ENCODE measurements at regions not wholly inside any gene's neighbourhood (a gene's known extent, or its start where the extent isn't known, plus 50 kb on each side); places are given as distances from the start of the nearest gene placed in this dataset.

DNA sequence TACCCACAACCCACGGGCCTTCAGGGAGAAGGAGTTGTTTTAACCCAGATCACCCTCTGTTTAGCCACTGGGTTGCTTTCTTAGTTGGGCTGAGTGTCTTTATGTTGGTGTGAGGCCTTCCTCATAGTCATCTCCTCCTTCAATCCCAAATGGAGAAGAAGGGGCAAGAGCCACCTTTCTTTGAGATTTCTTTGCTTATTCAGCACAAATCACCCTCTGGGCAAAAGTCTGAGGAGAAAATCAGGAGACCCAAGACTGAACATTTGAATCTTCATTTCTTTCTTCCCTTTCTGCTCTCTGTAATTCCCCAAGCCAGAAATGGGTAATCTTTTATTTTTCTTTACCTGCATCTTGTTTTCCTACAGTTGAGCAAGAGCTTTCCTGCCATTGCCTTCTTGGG, 329.0 kb downstream of the TLE4 start:
- H4K8ac ChIP-seq (ENCODE audit: extremely low read depth, insufficient read depth, low read length) = no peak overlapping the region
- FAIRE-seq (no peak), DNase-seq (ENCODE audit: low read depth in 1 of 2, low spot score in 2 of 2) (no peak)
- H3K79me2 ChIP-seq (ENCODE audit: control insufficient read depth in 1 of 2, insufficient read depth in 2 of 2, low read length in 2 of 2) = no peaks in the 10 kb centered on the region
- H2BK120ac ChIP-seq (replicated peaks; ENCODE audit: low read depth, low read length) = no peak overlapping the region
- H2AK5ac ChIP-seq (ENCODE audit: low read depth, low read length) = no peak overlapping the region
- no peak overlapping the region for H4K5ac ChIP-seq (ENCODE audit: insufficient read length, low read depth, low read length)
- H2BK15ac ChIP-seq (ENCODE audit: low read length) = no peak overlapping the region
- H3K23me2 ChIP-seq (ENCODE audit: low read depth, low read length) = no peaks in the 10 kb centered on the region
- H3K79me1 ChIP-seq (ENCODE audit: low read depth, low read length) = no peaks in the 10 kb centered on the region
- H3K56ac ChIP-seq (replicated peaks; ENCODE audit: insufficient read length, low read depth, low read length) = no peak overlapping the region
- 78% methylated on average over 1 of the region's 1 CpG; no CpG with 5 or more reads in 1 of the 2 experiments for WGBS, 2 experiments (ENCODE audit: extremely low coverage in 1 of 2, insufficient coverage in 1 of 2, insufficient read length in 1 of 2, insufficient replicate concordance in 2 of 2, low coverage in 1 of 2, low lambda C conversion rate in 2 of 2, missing lambda C conversion rate in 1 of 2)
- ChIA-PET POLR2A (ENCODE audit: partially characterized antibody) (no interaction called here), CTCF (ENCODE audit: partially characterized antibody) (interaction anchor here (1.1 kb wide), 1 partner anchor 143 kb away, joined by 3 read pairs; no protein-coding TSS in a partner anchor)
- H3K18ac ChIP-seq (ENCODE audit: extremely low read depth, low read length) = no peak overlapping the region
- no peak overlapping the region for H2BK20ac ChIP-seq (ENCODE audit: low read length)
- H3K4me3 ChIP-seq (ENCODE audit: extremely low read depth in 1 of 4, insufficient read depth in 2 of 4, low read depth in 3 of 4, low read length in 4 of 4) = no peak overlapping the region
- H3K23ac ChIP-seq (ENCODE audit: insufficient read length) = no peak overlapping the region
- H4K91ac ChIP-seq (replicated peaks; ENCODE audit: insufficient read length, low read length) = no peak overlapping the region
- no peak overlapping the region for H3K14ac ChIP-seq (ENCODE audit: insufficient read length)
- no peaks in the 10 kb centered on the region for H3K36me3 ChIP-seq (ENCODE audit: control insufficient read depth in 2 of 4, insufficient read depth in 4 of 4, low read length in 3 of 4)
- H3K9ac ChIP-seq (replicated peaks in 1 of 4; ENCODE audit: extremely low read depth in 1 of 4, low read depth in 3 of 4, low read length in 3 of 4) = no peak overlapping the region
- TF ChIP-seq NRF1 (IDR thresholded peaks at IDR 0.05; ENCODE audit: low read depth, low read length) = no peak
- no peak overlapping the region for H2BK5ac ChIP-seq (ENCODE audit: low read depth, low read length)
- no peak overlapping the region for H3K4ac ChIP-seq (replicated peaks; ENCODE audit: insufficient read length, low read depth, low read length)
- H3K27ac ChIP-seq (ENCODE audit: low read depth, low read length) = no peak overlapping the region
- no peaks in the 10 kb centered on the region for H3K4me1 ChIP-seq (replicated peaks in 1 of 4; ENCODE audit: control insufficient read depth in 3 of 4, insufficient read depth in 4 of 4, low read length in 3 of 4)
- H3K27me3 ChIP-seq (replicated peaks in 1 of 4; ENCODE audit: control insufficient read depth in 3 of 4, extremely low read depth in 1 of 4, insufficient read depth in 3 of 4, low read length in 3 of 4) = no peaks in the 10 kb centered on the region
- H2AFZ ChIP-seq (ENCODE audit: low read length) = no peak overlapping the region
- no peaks in the 10 kb centered on the region for H3K9me3 ChIP-seq (ENCODE audit: insufficient read depth in 2 of 2, low read depth in 1 of 2, low read length in 1 of 2)
- no peak overlapping the region for H2BK12ac ChIP-seq (ENCODE audit: low read depth, low read length)
- no peak overlapping the region for H3K4me2 ChIP-seq (ENCODE audit: insufficient read depth in 1 of 2, low read depth in 2 of 2, low read length in 2 of 2)
- H4K20me1 ChIP-seq (replicated peaks in 1 of 2; ENCODE audit: control insufficient read depth in 1 of 2, insufficient read depth in 2 of 2, low read length in 2 of 2) = no peaks in the 10 kb centered on the region
